DOHH2 (cell line): ENCODE measurements at regions not wholly inside any gene's neighbourhood (a gene's known extent, or its start where the extent isn't known, plus 50 kb on each side); places are given as distances from the start of the nearest gene placed in this dataset.

Experiments used
- H3F3A ChIP-seq: fragments of 200-600 bp; sonication (generic), shearing (Covaris generic); 2 replicates; pipeline ENCODE4 v1.6.0; 2016; ENCODE audit warnings: antibody characterized with exemption, mild to moderate bottlenecking; ENCODE audit not compliant: control insufficient read depth, insufficient read depth
- H3K27ac ChIP-seq: fragments of 200-600 bp; sonication (generic); 2 replicates; pipeline ENCODE4 v1.5.1; 2014; ENCODE audit warnings: low read depth, mild to moderate bottlenecking, low read length, moderate library complexity
- H3K27me3 ChIP-seq: fragments of 200-600 bp; sonication (generic); 2 replicates; pipeline ENCODE4 v1.6.1; 2014; ENCODE audit warnings: mild to moderate bottlenecking, low read length, mixed read lengths; ENCODE audit not compliant: control insufficient read depth
- H3K36me3 ChIP-seq: fragments of 200-600 bp; sonication (generic); 2 replicates; pipeline ENCODE4 v1.6.1; 2014; ENCODE audit warnings: mild to moderate bottlenecking, low read length, moderate library complexity, mixed read lengths; ENCODE audit not compliant: control insufficient read depth
- H3K4me1 ChIP-seq: fragments of 200-600 bp; sonication (generic); 2 replicates; pipeline ENCODE4 v1.6.1; 2014; ENCODE audit warnings: mild to moderate bottlenecking, low read length, mixed read lengths; ENCODE audit not compliant: control insufficient read depth
- H3K4me2 ChIP-seq: fragments of 200-600 bp; sonication (generic); 2 replicates; pipeline ENCODE4 v1.6.0; 2014; ENCODE audit warnings: mild to moderate bottlenecking, low read length, moderate library complexity
- H3K4me3 ChIP-seq: fragments of 200-600 bp; sonication (generic); 2 replicates; pipeline ENCODE4 v1.5.1; 2014; ENCODE audit warnings: mild to moderate bottlenecking, low read length, mixed read lengths
- H3K79me2 ChIP-seq: fragments of 200-600 bp; sonication (generic); 2 replicates; pipeline ENCODE4 v1.6.1; 2014; ENCODE audit warnings: mild to moderate bottlenecking, low read length, mixed read lengths; ENCODE audit not compliant: control insufficient read depth
- H3K9me2 ChIP-seq: fragments of 200-600 bp; sonication (generic); replicated peaks from 2 replicates; pipeline ENCODE4 v1.6.1; 2014; ENCODE audit warnings: mild to moderate bottlenecking, low read length, mixed read lengths; ENCODE audit not compliant: control insufficient read depth
- H3K9me3 ChIP-seq: fragments of 200-600 bp; sonication (generic); 2 replicates; pipeline ENCODE4 v1.6.1; 2014; ENCODE audit warnings: antibody characterized with exemption, low read length, mixed read lengths; ENCODE audit not compliant: control insufficient read depth, insufficient read depth
- H4K20me1 ChIP-seq: fragments of 200-600 bp; sonication (generic); 2 replicates; pipeline ENCODE4 v1.6.0; 2014; ENCODE audit warnings: low read depth, mild to moderate bottlenecking, antibody characterized with exemption, low read length, moderate library complexity; ENCODE audit not compliant: control insufficient read depth, insufficient read depth
- CTCF ChIP-seq: fragments of 200-600 bp; sonication (generic); IDR thresholded peaks from one replicate; pipeline ENCODE4 v1.5.1; 2014; ENCODE audit warnings: antibody characterized with exemption, mild to moderate bottlenecking, low read depth, low read length; ENCODE audit not compliant: poor library complexity, severe bottlenecking
- EZH2phosphoT487 ChIP-seq: fragments of 200-600 bp; sonication (generic); IDR thresholded peaks from 2 replicates; pipeline ENCODE4 v1.6.1; 2017; ENCODE audit warnings: borderline replicate concordance, mild to moderate bottlenecking, antibody characterized with exemption, low read length, moderate library complexity, mixed read lengths

- H3K79me2 ChIP-seq: no peaks in the 10 kb centered on the region
- H3K4me1 ChIP-seq: no peaks in the 10 kb centered on the region
- H3K9me3 ChIP-seq: no peaks in the 10 kb centered on the region
- H3K27me3 ChIP-seq: 0 out of 2 replicates have a peak, but pooled peaks cover 3% of the 10 kb centered on the region
- H3K4me3 ChIP-seq: no peak overlapping the region
- no peak overlapping the region for H3K4me2 ChIP-seq
- H3K9me2 ChIP-seq: no peaks in the 10 kb centered on the region
- no peaks in the 10 kb centered on the region for H4K20me1 ChIP-seq
- H3K36me3 ChIP-seq: no peaks in the 10 kb centered on the region
- no peak overlapping the region for H3K27ac ChIP-seq
- no peaks in the 10 kb centered on the region for H3F3A ChIP-seq
- TF ChIP-seq CTCF (no peak), EZH2phosphoT487 (no peak)
These were observed 459.2 kb upstream of the PKN2 start for GRCh38 chr1:88224906-88225305.

GRCh38 chr1:88228114-88228513 is 456.0 kb upstream of the PKN2 start:
- Histone ChIP-seq H3K4me3 (no peak overlapping the region), H3F3A (no peaks in the 10 kb centered on the region), H3K4me1 (no peaks in the 10 kb centered on the region), H3K27ac (no peak overlapping the region), H3K79me2 (no peaks in the 10 kb centered on the region), H3K36me3 (no peaks in the 10 kb centered on the region), H3K27me3 (no peaks in the 10 kb centered on the region), H3K9me3 (no peaks in the 10 kb centered on the region), H3K4me2 (no peak overlapping the region), H4K20me1 (no peaks in the 10 kb centered on the region), H3K9me2 (no peaks in the 10 kb centered on the region)
- no peak for TF ChIP-seq EZH2phosphoT487
- no peak for TF ChIP-seq CTCF

- Histone ChIP-seq H4K20me1 (no peaks in the 10 kb centered on the region), H3K9me2 (no peaks in the 10 kb centered on the region), H3K27ac (no peak overlapping the region), H3K79me2 (no peaks in the 10 kb centered on the region), H3K9me3 (no peaks in the 10 kb centered on the region), H3K4me2 (no peak overlapping the region), H3K36me3 (no peaks in the 10 kb centered on the region), H3K4me3 (no peak overlapping the region), H3F3A (no peaks in the 10 kb centered on the region), H3K27me3 (no peaks in the 10 kb centered on the region), H3K4me1 (no peaks in the 10 kb centered on the region)
- TF ChIP-seq CTCF: no peak
These were observed 453.9 kb upstream of the PKN2 start for GRCh38 chr1:88230126-88230525.

GRCh38 chr1:88237058-88237457 is 447.0 kb upstream of the PKN2 start:
- no peaks in the 10 kb centered on the region for H3K9me2 ChIP-seq

More at GRCh38 chr1:88237058-88237457, 447.0 kb upstream of the PKN2 start:
- H3K27ac ChIP-seq: no peak overlapping the region
- no peak overlapping the region for H3K4me2 ChIP-seq
- H3F3A ChIP-seq: no peaks in the 10 kb centered on the region
- H3K4me3 ChIP-seq: no peak overlapping the region
- no peaks in the 10 kb centered on the region for H4K20me1 ChIP-seq
- no peaks in the 10 kb centered on the region for H3K4me1 ChIP-seq
- H3K9me3 ChIP-seq: no peaks in the 10 kb centered on the region
- TF ChIP-seq EZH2phosphoT487 (no peak), CTCF (no peak)
- H3K27me3 ChIP-seq: no peaks in the 10 kb centered on the region
- H3K79me2 ChIP-seq: no peaks in the 10 kb centered on the region
- H3K36me3 ChIP-seq: no peaks in the 10 kb centered on the region
